T-helper 17 cell (primary cell): ENCODE measurements at regions not wholly inside any gene's neighbourhood (a gene's known extent, or its start where the extent isn't known, plus 50 kb on each side); places are given as distances from the start of the nearest gene placed in this dataset.

Experiments used
- ATAC-seq: fragments of 150-1000 bp; cut with Tn5 transposase; 2 replicates; pipeline ENCODE4 v1.10.0; 2021; ENCODE audit warnings: mild to moderate bottlenecking, moderate library complexity
- DNase-seq, 3 donors: peaks; one replicate each; pipeline versions ENCODE4 v3.0.0 to v3.0.0-alpha.2; 2020 to 2021
- H3K9me3 ChIP-seq: one replicate; pipeline ENCODE4 v1.7.0; 2013; ENCODE audit warnings: low read length, mild to moderate bottlenecking; ENCODE audit not compliant: control insufficient read depth, poor library complexity, severe bottlenecking
- H3K27ac Mint-ChIP-seq: one replicate; pipeline ENCODE4 v1.8.0; 2022; ENCODE audit warnings: mild to moderate bottlenecking, moderate library complexity, mixed read lengths
- H3K27me3 Mint-ChIP-seq: one replicate; pipeline ENCODE4 v1.8.0; 2022; ENCODE audit warnings: mixed read lengths
- H3K36me3 Mint-ChIP-seq: one replicate; pipeline ENCODE4 v1.8.0; 2022; ENCODE audit warnings: low read depth, mixed read lengths
- H3K4me1 Mint-ChIP-seq: one replicate; pipeline ENCODE4 v1.8.0; 2022; ENCODE audit warnings: mild to moderate bottlenecking, mixed read lengths
- H3K4me3 Mint-ChIP-seq: one replicate; pipeline ENCODE4 v1.8.0; 2022; ENCODE audit warnings: mild to moderate bottlenecking, moderate library complexity, mixed read lengths

GRCh38 chr16:79662122-79662521 lies 61.6 kb upstream of the MAF start:
- no peaks in the 10 kb centered on the region for H3K9me3 ChIP-seq
- H3K4me1 Mint-ChIP-seq, result no peaks in the 10 kb centered on the region
- H3K36me3 Mint-ChIP-seq, result no peaks in the 10 kb centered on the region
- no peaks in the 10 kb centered on the region for H3K27me3 Mint-ChIP-seq
- no peak overlapping the region for H3K4me3 Mint-ChIP-seq
- no peak overlapping the region for H3K27ac Mint-ChIP-seq
- ATAC-seq, result no peak
- DNase-seq, result no peak

GRCh38 chr16:79661578-79661977 lies 61.0 kb upstream of the MAF start:
- DNase-seq, result no peak
- H3K27ac Mint-ChIP-seq, result no peak overlapping the region

GRCh38 chr16:79659344-79659743 lies 58.8 kb upstream of the MAF start:
- no peaks in the 10 kb centered on the region for H3K36me3 Mint-ChIP-seq
- ATAC-seq (no peak), DNase-seq (no peak)
- no peaks in the 10 kb centered on the region for H3K9me3 ChIP-seq
- no peak overlapping the region for H3K27ac Mint-ChIP-seq
- no peaks in the 10 kb centered on the region for H3K27me3 Mint-ChIP-seq
- no peaks in the 10 kb centered on the region for H3K4me1 Mint-ChIP-seq
- no peak overlapping the region for H3K4me3 Mint-ChIP-seq

More at GRCh38 chr16:79661578-79661977, 61.0 kb upstream of the MAF start:
- no peak overlapping the region for H3K4me3 Mint-ChIP-seq
- no peak for ATAC-seq
- H3K9me3 ChIP-seq, result no peaks in the 10 kb centered on the region
- no peaks in the 10 kb centered on the region for H3K4me1 Mint-ChIP-seq
- no peaks in the 10 kb centered on the region for H3K27me3 Mint-ChIP-seq
- no peaks in the 10 kb centered on the region for H3K36me3 Mint-ChIP-seq

DNA sequence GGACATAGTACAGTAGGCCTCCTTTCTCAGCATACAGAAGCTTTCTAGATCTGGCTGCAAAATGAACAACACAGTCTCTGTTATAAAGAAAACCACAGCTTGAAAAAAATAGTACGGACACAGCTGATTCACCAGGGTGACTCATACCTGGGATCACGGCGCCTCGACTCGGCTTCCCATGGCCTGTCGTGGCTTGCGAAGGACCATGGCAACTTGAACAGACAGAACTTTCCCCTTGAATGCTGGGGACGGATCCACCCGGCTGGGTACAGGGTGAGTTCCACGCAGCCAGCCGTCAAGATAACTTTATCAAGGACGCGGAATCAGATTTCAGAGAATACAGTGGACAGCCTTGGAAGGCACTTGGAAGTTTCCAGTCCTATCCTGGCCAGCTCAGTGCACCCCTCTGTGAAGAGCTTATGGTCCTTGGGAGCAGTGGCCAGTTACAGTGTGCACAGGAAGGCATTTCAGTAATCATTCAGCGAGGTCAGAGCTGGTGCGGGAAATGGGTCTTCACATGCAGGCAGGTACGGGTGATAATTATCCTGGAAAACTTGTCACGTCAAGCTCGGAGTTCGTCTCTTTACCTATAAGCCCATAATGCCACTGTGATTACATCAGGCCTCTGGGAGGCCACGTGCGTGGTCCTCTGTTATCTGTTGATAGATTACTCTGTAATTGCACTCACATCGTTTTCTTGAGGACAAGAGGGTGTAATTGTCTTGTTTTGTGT lies 57.9 kb upstream of the MAF start:
- H3K36me3 Mint-ChIP-seq, result no peaks in the 10 kb centered on the region
- H3K4me1 Mint-ChIP-seq, result no peaks in the 10 kb centered on the region
- no peak for DNase-seq
- ATAC-seq, result no peak
- H3K4me3 Mint-ChIP-seq, result no peak overlapping the region
- no peak overlapping the region for H3K27ac Mint-ChIP-seq
- H3K9me3 ChIP-seq, result no peaks in the 10 kb centered on the region
- H3K27me3 Mint-ChIP-seq, result no peaks in the 10 kb centered on the region

- H3K9me3 ChIP-seq, result no peaks in the 10 kb centered on the region
- no peak overlapping the region for H3K27ac Mint-ChIP-seq
- H3K36me3 Mint-ChIP-seq, result no peaks in the 10 kb centered on the region
- ATAC-seq (no peak), DNase-seq (no peak)
- no peaks in the 10 kb centered on the region for H3K27me3 Mint-ChIP-seq
- H3K4me1 Mint-ChIP-seq, result no peaks in the 10 kb centered on the region
- no peak overlapping the region for H3K4me3 Mint-ChIP-seq
Measured at GRCh38 chr16:79656553-79657115, 56.1 kb upstream of the MAF start.

- Mint-ChIP-seq H3K4me3 (no peak overlapping the region), H3K4me1 (no peaks in the 10 kb centered on the region), H3K27ac (no peak overlapping the region), H3K36me3 (no peaks in the 10 kb centered on the region), H3K27me3 (no peaks in the 10 kb centered on the region)
- H3K9me3 ChIP-seq, result no peaks in the 10 kb centered on the region
- ATAC-seq (no peak), DNase-seq (no peak)
Measured at GRCh38 chr16:79653373-79653891, 52.9 kb upstream of the MAF start.

- Mint-ChIP-seq H3K27me3 (no peaks in the 10 kb centered on the region), H3K27ac (no peak overlapping the region), H3K4me1 (no peaks in the 10 kb centered on the region), H3K36me3 (no peaks in the 10 kb centered on the region), H3K4me3 (no peak overlapping the region)
- H3K9me3 ChIP-seq, result no peaks in the 10 kb centered on the region
- DNase-seq, result no peak
- ATAC-seq, result no peak
Measured at GRCh38 chr16:79651363-79651762, 50.8 kb upstream of the MAF start.
